ENCODE measurements at regions not wholly inside any gene's neighbourhood (a gene's known extent, or its start where the extent isn't known, plus 50 kb on each side); places are given as distances from the start of the nearest gene placed in this dataset.

GRCh38 chr21:43278359-43278758 lies 109.6 kb downstream of the CRYAA start:
- ATAC-seq (peak; percentile 29), DNase-seq (ENCODE audit: low spot score) (no peak)
- H3K36me3 Mint-ChIP-seq (ENCODE audit: low read depth), result no peaks in the 10 kb centered on the region
- Histone ChIP-seq H3K4me2 (no peak overlapping the region), H3K9me2 (ENCODE audit: insufficient read depth) (no peaks in the 10 kb centered on the region), H3K27me3 (ENCODE audit: insufficient read depth) (no peaks in the 10 kb centered on the region), H3K79me2 (replicated peaks; ENCODE audit: insufficient read depth) (no peaks in the 10 kb centered on the region), H3F3A (replicated peaks; ENCODE audit: low read depth) (no peaks in the 10 kb centered on the region), H3K27ac (ENCODE audit: low read depth) (no peak overlapping the region), H4K20me1 (replicated peaks; ENCODE audit: insufficient read depth) (no peaks in the 10 kb centered on the region), H3K36me3 (ENCODE audit: insufficient read depth) (no peaks in the 10 kb centered on the region), H3K4me3 (no peak overlapping the region), H2AFZ (peak overlapping the region; percentile 93; the same call in 1 of the 2 replicates), H3K4me1 (ENCODE audit: insufficient read depth) (0 out of 2 replicates have a peak, but pooled peaks cover 8% of the 10 kb centered on the region)
- TF ChIP-seq STAT1 (IDR thresholded peaks at IDR 0.05; ENCODE audit: unreplicated experiment) (no peak), CTCF (conservative IDR thresholded peaks at IDR 0.05; ENCODE audit: low read depth in 2 of 2) (no peak), JUNB (IDR thresholded peaks at IDR 0.05; ENCODE audit: unreplicated experiment) (no peak), EZH2phosphoT487 (IDR thresholded peaks at IDR 0.05; ENCODE audit: unreplicated experiment) (no peak), ZNF114 (CRISPR knock-in tag; IDR thresholded peaks at IDR 0.05) (no peak), REST (IDR thresholded peaks at IDR 0.05; ENCODE audit: unreplicated experiment) (no peak), NANOG (IDR thresholded peaks at IDR 0.05; ENCODE audit: borderline replicate concordance) (no peak), ETS1 (IDR thresholded peaks at IDR 0.05) (no peak)
- no peak overlapping the region for H3K27ac Mint-ChIP-seq
- peaks cover 26% of the 10 kb centered on the region for H3K27me3 Mint-ChIP-seq (ENCODE audit: insufficient read depth, low read depth, poor library complexity)
- no peaks in the 10 kb centered on the region for H3K9me3 Mint-ChIP-seq
- H3K4me1 Mint-ChIP-seq, result peaks cover 32% of the 10 kb centered on the region
- H3K4me3 Mint-ChIP-seq, result peak overlapping the region; percentile 45; the same call in 1 of the 3 replicates

Data from GM23338 (cell line).